ENCODE measurements at regions not wholly inside any gene's neighbourhood (a gene's known extent, or its start where the extent isn't known, plus 50 kb on each side); places are given as distances from the start of the nearest gene placed in this dataset.

DNA sequence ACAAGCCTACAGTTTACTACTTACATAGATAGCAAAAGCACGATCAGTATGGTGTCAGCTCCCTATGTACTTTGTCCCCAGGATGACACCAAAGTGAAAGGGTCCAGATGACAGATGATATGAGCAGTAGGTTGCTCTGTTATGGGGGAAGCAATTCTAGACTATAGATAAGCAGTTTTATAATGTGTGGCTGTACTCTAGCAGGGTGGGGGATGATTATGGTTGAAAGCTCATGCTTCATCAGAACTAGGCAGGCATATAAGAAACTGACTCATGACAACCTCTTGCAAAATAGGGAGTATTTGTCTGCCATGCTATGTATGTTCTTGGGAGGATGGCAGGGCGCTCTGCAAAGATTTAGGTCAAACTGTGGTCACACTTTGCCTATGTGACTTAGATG, 158.2 kb upstream of the ZBED5 start:
- TF ChIP-seq CBX3 (IDR thresholded peaks at IDR 0.05; ENCODE audit: low read depth) (no peak), RAD21 (IDR thresholded peaks at IDR 0.05; ENCODE audit: low read depth) (no peak), ZNF274 (IDR thresholded peaks at IDR 0.05; ENCODE audit: low read depth, low read length) (no peak), FOSL1 (IDR thresholded peaks at IDR 0.05; ENCODE audit: low read depth) (no peak), SP1 (IDR thresholded peaks at IDR 0.05; ENCODE audit: low read depth) (no peak), CTCF (IDR thresholded peaks at IDR 0.05 in 2 of 3, conservative IDR thresholded peaks at IDR 0.05 in 1 of 3; ENCODE audit: borderline replicate concordance in 1 of 3, insufficient read depth in 1 of 3, low read depth in 2 of 3, low read length in 2 of 3) (no peak), POLR2AphosphoS5 (IDR thresholded peaks at IDR 0.05; ENCODE audit: low read depth, low read length) (no peak), EZH2 (IDR thresholded peaks at IDR 0.05) (no peak)

Measured in HCT116 (cell line).